ENCODE measurements at regions not wholly inside any gene's neighbourhood (a gene's known extent, or its start where the extent isn't known, plus 50 kb on each side); places are given as distances from the start of the nearest gene placed in this dataset.

DNA sequence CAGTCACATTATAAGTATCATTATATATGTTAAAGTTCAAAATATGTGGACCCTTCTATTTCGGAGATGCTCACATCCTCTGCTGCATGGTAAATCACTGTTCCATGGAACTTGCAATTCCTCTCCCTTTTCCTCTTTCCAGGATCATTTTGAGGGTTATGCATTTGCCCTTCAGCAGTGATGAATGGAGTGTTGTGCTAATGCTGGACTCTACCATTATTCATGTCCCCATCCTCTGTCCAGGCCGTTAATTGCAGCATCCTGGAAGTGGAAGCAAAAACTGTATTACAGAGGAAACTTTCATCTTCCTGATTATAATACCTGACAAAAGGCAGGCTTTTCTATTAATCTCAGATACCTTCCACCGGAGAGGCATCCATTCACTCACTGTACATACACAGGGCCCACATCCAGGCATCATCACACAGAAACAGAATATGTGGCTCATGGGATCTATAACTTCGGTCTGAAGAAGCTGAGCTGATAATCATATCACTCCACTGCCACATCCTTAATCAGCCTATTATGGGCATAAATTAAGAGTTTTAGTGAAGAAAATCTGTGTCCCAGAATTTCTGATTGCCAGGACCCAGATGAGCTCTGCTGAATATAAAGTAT is 65.0 kb upstream of the ACO1 start (continued):
- TF ChIP-seq, protein P1, sequence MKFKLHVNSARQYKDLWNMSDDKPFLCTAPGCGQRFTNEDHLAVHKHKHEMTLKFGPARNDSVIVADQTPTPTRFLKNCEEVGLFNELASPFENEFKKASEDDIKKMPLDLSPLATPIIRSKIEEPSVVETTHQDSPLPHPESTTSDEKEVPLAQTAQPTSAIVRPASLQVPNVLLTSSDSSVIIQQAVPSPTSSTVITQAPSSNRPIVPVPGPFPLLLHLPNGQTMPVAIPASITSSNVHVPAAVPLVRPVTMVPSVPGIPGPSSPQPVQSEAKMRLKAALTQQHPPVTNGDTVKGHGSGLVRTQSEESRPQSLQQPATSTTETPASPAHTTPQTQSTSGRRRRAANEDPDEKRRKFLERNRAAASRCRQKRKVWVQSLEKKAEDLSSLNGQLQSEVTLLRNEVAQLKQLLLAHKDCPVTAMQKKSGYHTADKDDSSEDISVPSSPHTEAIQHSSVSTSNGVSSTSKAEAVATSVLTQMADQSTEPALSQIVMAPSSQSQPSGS (IDR thresholded peaks at IDR 0.05; ENCODE audit: low read length) = no peak
